Inferior parietal cortex (tissue), 1 donor: ENCODE measurements at regions not wholly inside any gene's neighbourhood (a gene's known extent, or its start where the extent isn't known, plus 50 kb on each side); places are given as distances from the start of the nearest gene placed in this dataset.

Source experiments
- DNase-seq: peaks from one replicate; pipeline ENCODE4 v3.0.0-alpha.2; 2016; ENCODE audit errors: extremely low spot score

GRCh38 chr5:68431186-68431585 is 215.6 kb downstream of the PIK3R1 start:
- no peak for DNase-seq

- no peak for DNase-seq
Observed at GRCh38 chr5:68431601-68432337, 216.2 kb downstream of the PIK3R1 start.

DNA sequence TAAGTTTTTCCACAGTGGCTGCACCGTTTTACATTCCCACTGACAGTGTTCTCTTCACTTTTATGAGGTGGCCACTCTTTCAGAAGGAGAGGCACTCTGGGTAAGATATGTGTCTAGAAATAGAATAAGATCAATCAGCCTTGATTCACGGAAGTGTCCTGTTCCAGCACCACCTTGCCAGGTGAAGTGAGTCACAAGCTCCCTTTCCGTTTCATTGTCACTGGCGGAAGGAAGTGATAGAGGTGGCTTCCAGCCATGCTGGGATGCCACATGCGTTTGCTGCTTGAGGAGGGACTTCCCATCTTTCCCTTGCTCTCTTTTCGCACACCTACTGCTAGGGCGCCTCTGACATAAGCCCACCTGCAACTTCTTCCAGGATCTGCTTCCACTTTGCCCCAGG is 217.1 kb downstream of the PIK3R1 start:
- DNase-seq = no peak

- DNase-seq = no peak
Observed at GRCh38 chr5:68433526-68433922, 218.0 kb downstream of the PIK3R1 start.

DNA sequence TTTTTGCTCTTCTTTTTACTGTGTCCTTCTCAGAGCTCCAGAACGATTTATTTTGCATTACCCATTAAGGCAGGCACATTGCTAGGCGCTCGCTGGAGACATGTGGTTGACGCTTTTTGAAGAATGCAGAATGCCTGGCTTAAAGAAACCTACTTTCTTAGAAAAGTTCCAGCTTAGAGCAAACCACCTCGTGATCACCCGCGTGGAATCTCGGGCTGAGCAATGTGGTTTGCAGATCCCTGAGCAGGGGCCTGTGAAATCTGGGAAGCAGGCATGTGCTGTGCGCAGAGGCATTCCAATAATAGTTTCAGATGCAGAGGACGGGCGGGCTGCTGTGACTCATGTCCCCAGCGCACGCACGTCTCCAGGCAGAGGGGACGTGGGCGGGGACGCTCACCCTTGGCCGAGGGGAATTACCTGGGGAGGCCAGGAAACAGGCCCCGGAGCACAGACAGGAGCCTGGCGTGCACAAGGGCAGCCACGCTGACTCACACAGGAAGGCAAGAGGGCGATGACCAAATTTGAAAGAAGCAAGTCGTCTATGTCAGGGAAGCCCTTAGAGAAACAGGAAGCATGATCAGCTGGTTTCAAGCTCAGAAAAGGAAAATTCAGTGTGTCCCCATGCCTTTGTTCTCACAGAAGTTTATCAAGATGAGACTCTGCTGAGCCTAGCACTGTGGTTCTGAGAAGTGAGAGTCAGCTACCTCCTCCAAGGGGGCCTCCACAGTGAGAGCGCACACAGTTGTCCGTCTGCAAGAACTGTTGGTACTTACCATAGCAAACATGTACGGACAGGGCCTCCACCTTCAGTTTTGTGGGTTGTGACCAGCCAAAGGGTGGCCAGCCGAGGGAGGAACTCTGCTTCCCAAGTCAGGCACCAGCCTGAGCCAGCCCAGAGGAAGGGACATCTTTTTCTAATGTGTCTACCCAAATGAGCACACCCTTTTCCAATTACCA is 218.6 kb downstream of the PIK3R1 start:
- peak; percentile 63 for DNase-seq

DNA sequence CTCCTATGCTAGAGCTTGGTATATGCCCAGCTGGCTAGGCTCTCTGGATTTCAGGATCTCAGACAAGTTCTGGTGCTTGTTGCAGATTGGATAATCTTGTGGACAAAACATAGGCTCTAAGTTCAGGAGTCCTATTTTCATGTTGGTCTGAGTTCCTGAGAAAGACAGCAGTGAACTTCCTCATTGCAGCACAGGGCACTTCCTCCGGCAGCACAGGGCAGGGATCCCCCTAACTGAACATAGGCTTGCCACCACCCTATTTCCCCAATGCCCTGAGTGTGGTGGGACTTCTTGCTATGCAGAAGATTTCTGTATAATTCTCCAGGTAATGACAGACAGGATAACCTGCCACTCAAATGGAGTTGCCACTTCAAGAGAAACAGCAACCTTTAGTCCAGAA is 220.1 kb downstream of the PIK3R1 start:
- no peak for DNase-seq

- no peak for DNase-seq
Observed at GRCh38 chr5:68436686-68437520, 221.3 kb downstream of the PIK3R1 start.

GRCh38 chr5:68438876-68439275 is 223.3 kb downstream of the PIK3R1 start:
- DNase-seq = no peak

GRCh38 chr5:68440245-68440644 is 224.7 kb downstream of the PIK3R1 start:
- no peak for DNase-seq

GRCh38 chr5:68440651-68441050 is 225.1 kb downstream of the PIK3R1 start:
- no peak for DNase-seq

- no peak for DNase-seq
Observed at GRCh38 chr5:68441309-68442073, 225.9 kb downstream of the PIK3R1 start.

GRCh38 chr5:68443091-68443490 is 227.5 kb downstream of the PIK3R1 start:
- DNase-seq = no peak

DNA sequence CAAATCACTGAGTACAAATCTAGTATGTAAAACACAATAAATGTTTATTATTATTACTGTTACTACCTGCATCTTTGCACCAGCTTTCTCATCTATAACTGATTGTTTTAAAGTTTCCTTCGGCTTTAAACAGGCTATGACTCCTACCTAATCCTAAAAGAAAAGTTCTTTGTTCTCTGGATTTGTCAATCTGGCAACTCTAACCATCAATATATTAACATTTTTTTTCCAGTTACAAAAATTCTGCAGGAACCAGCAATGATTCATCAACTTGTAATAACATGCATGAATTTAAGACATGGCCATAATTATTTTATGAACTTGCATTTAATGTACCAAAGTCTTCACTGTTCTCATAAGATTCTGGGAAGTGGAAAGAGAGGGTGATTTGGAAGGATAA is 228.5 kb downstream of the PIK3R1 start:
- no peak for DNase-seq

- DNase-seq = no peak
Observed at GRCh38 chr5:68444833-68445232, 229.3 kb downstream of the PIK3R1 start.

DNA sequence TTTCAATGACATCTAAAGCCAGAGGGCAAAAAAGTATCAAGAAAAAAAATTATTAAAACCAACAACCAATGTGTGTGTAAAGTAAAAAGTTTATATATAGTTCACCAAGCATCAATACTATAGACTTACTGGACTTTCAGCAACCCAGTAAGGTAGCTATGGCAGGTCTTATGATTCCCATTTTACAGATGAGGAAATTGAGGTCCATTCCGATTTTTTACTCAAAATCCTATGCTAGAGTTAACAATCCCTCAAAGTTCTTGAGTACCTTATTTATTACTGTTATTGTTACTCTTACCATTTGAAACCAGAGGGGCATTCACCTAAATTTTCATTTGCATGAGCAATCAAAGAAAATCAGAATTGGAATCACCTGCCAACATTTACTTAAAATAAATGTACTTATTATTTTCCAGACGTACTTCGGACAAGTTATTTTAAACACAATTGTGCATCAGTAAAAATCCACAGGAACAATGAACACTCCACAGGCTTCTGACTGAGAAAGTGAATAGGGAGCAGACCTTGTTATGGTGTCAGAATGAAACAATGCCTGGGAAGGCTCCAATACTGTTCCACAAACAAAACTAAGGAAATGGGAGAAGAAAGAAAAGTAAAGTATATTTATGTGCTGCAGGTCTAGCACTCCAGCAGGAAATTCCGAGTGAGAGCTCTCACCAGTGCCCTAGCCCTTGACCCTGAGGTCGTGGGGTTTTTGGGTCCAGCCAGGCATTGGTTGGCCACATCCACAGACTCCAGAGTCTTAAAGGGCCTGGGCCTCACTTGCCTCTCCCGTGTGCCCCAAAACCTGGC is 229.9 kb downstream of the PIK3R1 start:
- DNase-seq = no peak

GRCh38 chr5:68446070-68446357 is 230.5 kb downstream of the PIK3R1 start:
- no peak for DNase-seq

GRCh38 chr5:68446487-68446894 is 230.9 kb downstream of the PIK3R1 start:
- DNase-seq = no peak

DNA sequence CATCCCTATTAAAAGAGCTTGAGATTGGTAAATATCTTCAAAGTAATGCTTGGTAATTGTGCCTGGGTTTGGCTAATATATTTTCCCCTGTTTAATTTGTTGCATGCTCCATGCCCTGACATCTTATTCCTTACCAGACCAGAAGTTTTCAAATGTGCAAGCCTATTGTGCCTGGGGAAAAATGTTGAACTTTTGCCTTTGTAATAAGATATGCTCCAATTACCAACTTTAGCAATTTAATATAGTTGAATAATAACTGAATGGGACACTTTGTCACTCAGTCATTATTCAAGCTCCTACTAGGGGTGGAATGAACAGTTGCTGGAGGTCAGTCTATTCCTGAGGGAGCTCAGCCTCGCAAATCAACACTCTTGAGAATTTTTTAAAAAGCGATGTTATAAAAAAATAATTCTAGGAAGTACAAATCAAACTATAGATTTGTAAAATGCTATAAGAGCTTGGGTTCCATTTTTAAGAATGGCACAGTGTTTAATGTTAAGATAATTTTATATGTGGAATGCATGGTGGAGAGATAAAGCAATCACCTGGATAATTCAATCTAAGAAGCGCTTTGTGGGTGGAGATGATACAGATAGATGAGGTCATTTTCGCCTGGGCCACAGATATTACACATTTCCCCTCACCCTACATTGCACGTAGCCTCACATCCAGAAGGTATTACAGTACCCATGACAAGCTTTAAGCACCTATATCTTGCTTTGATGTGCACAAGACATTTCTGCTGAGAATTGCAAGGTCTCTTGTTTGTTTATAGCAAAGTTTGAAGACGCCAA is 231.8 kb downstream of the PIK3R1 start:
- no peak for DNase-seq

- no peak for DNase-seq
Observed at GRCh38 chr5:68449380-68449779, 233.8 kb downstream of the PIK3R1 start.
